ENCODE measurements at regions not wholly inside any gene's neighbourhood (a gene's known extent, or its start where the extent isn't known, plus 50 kb on each side); places are given as distances from the start of the nearest gene placed in this dataset.

DNA sequence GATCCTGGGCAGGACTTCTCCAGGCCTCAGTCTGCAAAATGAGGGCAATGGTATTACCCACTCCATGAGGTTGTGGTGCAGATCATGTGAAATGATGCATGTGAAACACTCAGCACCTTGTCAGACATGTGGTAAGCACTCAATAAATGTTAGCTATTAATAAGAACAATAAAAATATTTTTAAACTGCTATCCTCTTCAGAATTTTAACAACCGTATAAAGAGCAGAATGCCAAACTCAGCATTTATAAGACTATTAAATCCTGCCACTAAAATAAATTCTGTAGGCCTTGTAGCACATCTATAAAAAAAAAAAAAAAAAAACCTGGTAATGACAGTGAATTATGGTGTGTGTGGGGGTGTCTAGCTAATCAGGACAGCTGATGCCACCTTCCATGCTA, 213.9 kb upstream of the UMPS start:
- no peak for TF ChIP-seq EZH2phosphoT487 (IDR thresholded peaks at IDR 0.05; ENCODE audit: low read length)
- TF ChIP-seq CTCF (IDR thresholded peaks at IDR 0.05; ENCODE audit: low read length) = no peak
- TF ChIP-seq EZH2 (optimal IDR thresholded peaks at IDR 0.05; ENCODE audit: low read depth, low read length) = no peak
